Body of pancreas (tissue), 4 donors: ENCODE measurements at regions not wholly inside any gene's neighbourhood (a gene's known extent, or its start where the extent isn't known, plus 50 kb on each side); places are given as distances from the start of the nearest gene placed in this dataset.

ENCODE experiments used
- ATAC-seq: fragments of 150-250 bp; one replicate; pipeline ENCODE4 v1.9.1; 2016
- DNase-seq, 4 donors: peaks; one replicate each; pipeline ENCODE4 v3.0.0-alpha.2; 2019
- H3K27ac ChIP-seq, 4 donors: fragments of 200-600 bp; sonication (generic); 1 replicate in 3 of 4; 2 replicates in 1 of 4; pipeline versions ENCODE4 v1.5.1 to v1.6.1; 2016 to 2019; ENCODE audit warnings: mild to moderate bottlenecking in 1 of 4, mixed read lengths in 1 of 4, moderate library complexity in 1 of 4
- H3K27me3 ChIP-seq, 2 donors: fragments of 200-600 bp; sonication (generic); one replicate each; pipeline ENCODE4 v1.6.0; 2016; ENCODE audit warnings: mild to moderate bottlenecking in 1 of 2
- H3K36me3 ChIP-seq, 2 donors: fragments of 200-600 bp; sonication (generic); replicated peaks in 1 of 2; 2 replicates each; pipeline ENCODE4 v1.5.1; 2016; ENCODE audit warnings: low read depth in 2 of 2; ENCODE audit not compliant: insufficient read depth in 1 of 2
- H3K4me1 ChIP-seq: fragments of 200-600 bp; sonication (generic); one replicate; pipeline ENCODE4 v1.6.0; 2016
- H3K4me3 ChIP-seq, 2 donors: fragments of 200-600 bp; sonication (generic); 1 replicate in 1 of 2; 2 replicates in 1 of 2; pipeline ENCODE4 v1.5.1; 2016 to 2019
- H3K9me3 ChIP-seq, 3 donors: fragments of 200-600 bp; sonication (generic); 1 replicate in 2 of 3; 2 replicates in 1 of 3; pipeline ENCODE4 v1.5.1; 2016
- CTCF ChIP-seq, 7 experiments: fragments of 450-650 bp in 4 of 7; fragments of 200-600 bp in 3 of 7; sonication (generic) in 3 of 7; IDR thresholded peaks; one replicate each; pipeline ENCODE4 v1.5.1; 2016 to 2019; ENCODE audit warnings: antibody characterized with exemption in 7 of 7
- POLR2A ChIP-seq, 3 donors: fragments of 450-650 bp; IDR thresholded peaks; one replicate each; pipeline ENCODE4 v1.6.1; 2016; ENCODE audit warnings: antibody characterized with exemption in 3 of 3, mild to moderate bottlenecking in 2 of 3
- WGBS, 2 donors: methylation state at CpG; one replicate each; pipeline ENCODE4 v1.1.5; 2017; 5-methylcytosine and 5-hydroxymethylcytosine counted together
- intact Hi-C: fragments of 100-400 bp; cut with DNase I; formaldehyde crosslinking; loops from one replicate; pipeline ENCODE4 v1.15.1; 2023

DNA sequence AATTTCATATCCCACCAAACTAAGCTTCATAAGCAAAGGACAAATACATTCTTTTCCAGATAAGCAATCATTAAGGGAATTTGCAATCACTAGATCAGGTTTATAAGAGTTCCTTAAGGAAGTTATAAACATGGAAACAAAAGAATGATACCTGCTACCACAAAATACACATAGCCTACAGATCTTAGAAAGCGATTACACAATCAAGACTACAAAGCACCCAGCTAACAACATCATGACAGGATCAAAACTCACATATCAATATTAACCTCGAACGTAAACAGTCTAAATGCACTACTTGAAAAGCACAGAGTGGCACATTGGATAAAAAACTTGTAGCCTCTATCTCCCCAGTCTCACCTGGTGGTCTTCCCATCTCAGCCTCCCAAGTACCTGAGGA lies 512.4 kb upstream of the PTGER4 start:
- intact Hi-C loops, result no loop called here
- 83 to 88% methylated on average over 3 of the region's 3 CpGs for WGBS, 2 donors

GRCh38 chr5:40166802-40167201 lies 512.9 kb upstream of the PTGER4 start:
- ATAC-seq, result no peak
- 73 to 76% methylated on average over 1 of the region's 1 CpG for WGBS, 2 donors
- no peaks in the 10 kb centered on the region for H3K27me3 ChIP-seq
- DNase-seq, result no peak
- no peaks in the 10 kb centered on the region for H3K9me3 ChIP-seq
- H3K27ac ChIP-seq, result no peak overlapping the region
- no peaks in the 10 kb centered on the region for H3K36me3 ChIP-seq
- no peaks in the 10 kb centered on the region for H3K4me1 ChIP-seq
- TF ChIP-seq POLR2A (IDR thresholded peaks at IDR 0.05), result no peak
- TF ChIP-seq CTCF (IDR thresholded peaks at IDR 0.05), result no peak
- H3K4me3 ChIP-seq, result no peak overlapping the region
- intact Hi-C loops, result no loop called here

More for the DNA sequence above, 512.4 kb upstream of the PTGER4 start:
- DNase-seq (no peak), ATAC-seq (no peak)
- Histone ChIP-seq H3K4me1 (no peaks in the 10 kb centered on the region), H3K27ac (no peak overlapping the region), H3K36me3 (no peaks in the 10 kb centered on the region), H3K9me3 (no peaks in the 10 kb centered on the region), H3K27me3 (no peaks in the 10 kb centered on the region), H3K4me3 (no peak overlapping the region)
- TF ChIP-seq POLR2A (IDR thresholded peaks at IDR 0.05) (no peak), CTCF (IDR thresholded peaks at IDR 0.05) (no peak)

DNA sequence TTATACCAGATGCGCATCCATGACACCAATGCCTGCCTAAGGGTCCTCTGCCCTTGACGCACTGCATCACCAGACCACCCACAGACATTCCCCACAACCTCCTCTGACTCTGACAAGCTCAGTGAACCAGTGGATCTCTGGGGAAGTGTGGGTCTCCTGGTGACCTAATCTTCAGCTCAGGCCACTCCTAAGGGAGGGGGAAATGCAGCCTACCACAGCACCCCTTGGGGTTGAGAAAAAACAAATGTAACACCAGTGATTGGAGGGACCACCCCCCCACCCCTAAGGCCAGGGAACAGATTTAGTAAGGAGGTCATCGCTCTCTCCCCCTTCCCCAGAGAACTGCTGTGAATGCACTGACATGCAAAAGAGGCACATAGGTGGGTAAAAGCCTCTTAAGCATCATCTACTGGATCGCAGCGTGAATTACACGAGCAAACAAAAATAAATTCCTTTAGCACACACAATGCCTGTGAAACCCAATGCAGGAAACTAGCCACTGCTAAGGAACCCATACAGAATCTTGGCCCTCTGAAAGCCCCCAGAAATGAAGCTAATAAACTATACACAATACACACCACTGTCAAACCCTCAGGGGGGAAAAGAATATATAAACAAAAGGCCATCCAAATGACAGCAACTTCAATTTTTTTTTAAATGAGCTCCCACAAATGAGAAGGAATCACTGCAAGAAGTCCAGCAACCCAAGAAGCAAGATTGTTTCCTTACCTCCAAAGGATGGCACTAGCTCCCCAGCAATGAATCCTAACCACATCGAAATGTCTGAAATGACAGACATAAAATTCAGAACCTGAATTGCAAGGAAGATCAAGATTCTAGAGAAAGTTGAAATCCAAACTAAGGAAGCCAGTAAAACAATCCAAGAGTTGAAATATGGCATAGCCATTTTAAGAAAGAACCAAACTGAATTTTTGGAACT lies 513.7 kb upstream of the PTGER4 start:
- no peaks in the 10 kb centered on the region for H3K27me3 ChIP-seq
- DNase-seq (no peak), ATAC-seq (no peak)
- WGBS, 2 donors, result 69 to 76% methylated on average over 7 of the region's 7 CpGs
- H3K4me1 ChIP-seq, result no peaks in the 10 kb centered on the region
- no peaks in the 10 kb centered on the region for H3K9me3 ChIP-seq
- H3K4me3 ChIP-seq, result no peak overlapping the region
- no peaks in the 10 kb centered on the region for H3K36me3 ChIP-seq
- no peak overlapping the region for H3K27ac ChIP-seq
- intact Hi-C loops, result no loop called here
- no peak for TF ChIP-seq POLR2A (IDR thresholded peaks at IDR 0.05)
- TF ChIP-seq CTCF (IDR thresholded peaks at IDR 0.05), result no peak

GRCh38 chr5:40165106-40165788 lies 514.5 kb upstream of the PTGER4 start:
- TF ChIP-seq CTCF (IDR thresholded peaks at IDR 0.05), result no peak
- TF ChIP-seq POLR2A (IDR thresholded peaks at IDR 0.05), result no peak
- no peak for ATAC-seq
- DNase-seq, result no peak
- Histone ChIP-seq H3K36me3 (no peaks in the 10 kb centered on the region), H3K27ac (no peak overlapping the region), H3K9me3 (no peaks in the 10 kb centered on the region), H3K27me3 (no peaks in the 10 kb centered on the region), H3K4me3 (no peak overlapping the region), H3K4me1 (no peaks in the 10 kb centered on the region)
- intact Hi-C loops, result no loop called here
- 94 to 96% methylated on average over 4 to 6 of the region's 6 CpGs for WGBS, 2 donors
